IPS-11a (cell line): ENCODE measurements at regions not wholly inside any gene's neighbourhood (a gene's known extent, or its start where the extent isn't known, plus 50 kb on each side); places are given as distances from the start of the nearest gene placed in this dataset.

Experiments
- H3K4me3 ChIP-seq: one replicate; pipeline ENCODE4 v1.5.1; 2013; ENCODE audit warnings: low read depth, low read length, control low read depth

DNA sequence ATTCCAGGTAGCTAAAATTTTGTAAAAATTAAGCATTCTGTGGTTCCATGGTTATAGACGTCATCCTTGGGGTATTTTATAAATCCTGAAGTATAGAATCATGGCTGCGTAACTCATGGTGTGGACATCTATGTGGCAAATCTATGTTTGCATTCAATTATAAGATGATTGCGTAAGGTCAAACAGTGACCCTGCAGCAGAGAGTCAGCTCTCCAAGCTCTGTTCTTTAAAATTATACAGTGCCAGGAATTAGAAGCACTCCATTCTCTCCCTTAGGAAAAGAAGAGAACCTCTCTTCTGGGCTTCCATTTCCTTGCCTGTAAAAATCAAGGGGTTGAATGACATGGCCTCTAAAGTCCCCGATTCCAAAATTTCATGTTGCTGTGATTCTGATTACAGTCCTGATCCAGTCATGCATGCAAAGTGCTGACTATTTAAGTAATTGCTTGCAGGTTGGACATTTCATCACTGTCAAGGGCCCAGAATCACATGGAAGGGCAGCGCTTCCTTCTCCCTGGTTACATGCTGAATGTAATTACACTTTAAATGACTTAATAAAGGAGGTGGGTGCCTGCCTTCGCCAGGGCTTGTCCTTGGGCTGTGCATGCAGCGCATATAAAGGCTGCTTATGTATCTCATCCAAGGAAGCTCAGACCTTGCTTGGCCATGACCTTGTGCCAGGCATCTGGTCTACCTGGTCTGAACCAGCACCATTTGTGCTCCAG, 550.7 kb downstream of the TYW1 start:
- no peak overlapping the region for H3K4me3 ChIP-seq

DNA sequence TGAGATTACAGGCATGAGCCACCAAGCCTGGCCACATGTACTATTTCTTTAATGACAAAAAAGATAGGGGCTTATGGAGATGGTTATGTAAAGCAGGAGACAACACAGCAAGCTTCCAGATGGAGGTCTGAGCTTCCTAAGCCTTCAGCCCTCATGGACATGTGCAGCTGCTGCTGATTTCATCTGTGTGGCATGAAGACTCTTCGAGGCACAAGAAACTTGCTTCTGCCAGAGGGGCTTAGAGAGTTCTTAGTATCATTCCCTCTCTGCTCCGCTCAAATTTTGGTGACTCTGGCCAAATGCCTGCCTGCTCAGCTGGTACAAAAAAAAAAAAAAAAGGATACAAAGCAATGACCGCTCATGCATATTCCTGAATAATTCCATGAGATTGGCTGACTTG, 552.5 kb downstream of the TYW1 start:
- no peak overlapping the region for H3K4me3 ChIP-seq

DNA sequence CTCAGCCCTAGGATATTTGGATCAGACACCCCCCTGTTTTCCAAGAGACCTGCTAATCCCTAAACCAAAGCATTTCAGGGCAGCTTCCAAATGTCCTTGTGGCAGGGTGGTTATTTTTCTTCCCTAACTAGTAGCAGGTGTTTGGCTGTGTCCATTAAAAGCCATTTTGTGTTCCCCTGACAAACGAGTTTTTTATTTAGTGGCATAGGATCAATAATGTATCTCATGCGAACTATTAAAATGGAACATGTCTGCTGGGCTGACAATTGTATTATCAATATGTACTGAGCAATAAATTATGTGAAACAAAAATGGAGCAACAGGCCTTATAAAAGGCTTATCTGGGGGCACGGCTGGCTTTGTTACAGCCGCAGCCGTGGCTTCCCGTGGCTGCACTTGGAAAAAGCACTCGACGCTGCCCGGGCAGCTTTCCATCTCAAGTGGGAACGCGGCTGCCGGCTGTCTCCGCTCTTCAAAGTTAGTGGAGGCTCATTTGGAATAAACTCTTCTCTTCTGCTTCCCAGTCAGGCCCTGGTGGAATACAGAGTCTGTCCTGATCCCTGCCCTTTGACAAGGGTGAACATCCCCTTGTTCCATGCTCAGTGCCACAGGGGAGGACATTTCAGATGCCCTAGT, 554.3 kb downstream of the TYW1 start:
- H3K4me3 ChIP-seq = no peak overlapping the region

DNA sequence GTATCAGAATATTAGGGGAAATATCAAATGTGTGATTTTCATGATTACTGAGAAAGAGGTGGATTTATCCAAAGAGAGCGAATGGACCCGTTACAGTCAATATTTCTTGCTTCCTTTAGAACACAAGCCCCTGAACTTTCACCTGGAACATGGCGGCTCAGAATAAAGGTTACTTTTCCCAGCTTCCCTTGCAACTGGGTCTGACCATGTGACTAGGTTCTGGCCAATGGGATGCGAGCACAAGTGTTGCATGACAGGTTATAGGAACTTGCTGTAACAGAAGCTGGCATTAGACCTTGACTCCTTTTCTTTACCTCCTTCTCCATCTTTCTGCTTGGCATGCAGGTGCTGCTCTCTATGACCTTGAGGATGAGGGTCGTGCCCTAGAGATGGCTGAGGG, 556.1 kb downstream of the TYW1 start:
- no peak overlapping the region for H3K4me3 ChIP-seq

DNA sequence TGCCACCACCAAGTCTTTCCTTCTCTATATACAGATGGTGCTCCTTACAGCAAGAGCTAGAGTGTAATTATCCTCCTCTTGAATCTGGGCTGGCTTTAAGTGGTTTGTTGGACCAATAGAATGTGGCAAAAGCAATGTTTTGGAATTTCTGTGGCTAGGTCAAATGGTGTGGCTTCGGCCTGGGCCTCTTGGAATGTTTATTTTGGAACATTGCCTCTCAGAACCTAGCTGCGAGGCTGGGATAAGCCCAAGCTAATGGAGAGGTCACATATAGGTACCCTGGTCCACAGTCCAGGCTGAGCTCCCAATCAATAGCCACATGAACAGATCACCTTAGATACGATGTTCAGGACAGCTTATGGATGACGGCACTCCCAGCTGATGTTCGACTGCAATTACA, 556.7 kb downstream of the TYW1 start:
- no peak overlapping the region for H3K4me3 ChIP-seq

DNA sequence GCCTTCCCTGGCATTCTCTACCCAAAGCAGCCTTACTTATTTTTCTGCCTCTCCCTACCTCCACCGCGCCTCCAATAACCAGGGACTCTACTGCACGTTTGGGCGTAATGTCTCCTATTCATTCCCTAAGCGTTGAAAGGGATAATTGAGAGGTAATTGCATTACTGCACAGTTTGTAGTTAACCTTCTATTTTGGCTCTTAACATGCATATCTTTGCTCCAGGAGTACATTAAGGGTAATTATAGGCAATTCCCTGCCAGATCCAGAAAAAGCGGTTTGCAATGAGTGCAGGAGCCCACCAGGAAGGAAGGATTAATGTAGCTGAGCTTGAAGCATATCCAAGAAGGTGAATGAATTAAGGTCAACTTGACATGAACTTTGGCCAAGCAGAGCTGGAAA, 558.4 kb downstream of the TYW1 start:
- H3K4me3 ChIP-seq = no peak overlapping the region

DNA sequence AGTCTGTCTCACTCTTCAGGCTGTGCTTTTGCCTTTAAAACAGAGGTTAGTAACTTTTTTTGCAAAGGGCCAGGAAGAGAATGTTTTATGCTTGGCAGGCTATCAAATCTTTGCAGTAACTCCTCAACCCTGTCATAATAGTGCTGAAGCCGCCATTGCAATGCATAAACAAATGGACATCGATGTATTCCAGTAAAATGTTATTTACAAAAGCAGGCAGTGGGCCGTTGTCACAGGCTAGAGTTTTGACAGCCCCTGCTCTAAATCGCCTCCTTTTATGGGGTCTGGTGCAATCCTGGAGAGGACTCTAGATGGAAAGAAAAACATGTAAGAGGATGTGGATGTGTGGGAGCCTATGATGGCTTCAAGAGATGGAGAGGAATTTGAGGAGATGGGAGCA, 568.3 kb downstream of the TYW1 start:
- no peak overlapping the region for H3K4me3 ChIP-seq

DNA sequence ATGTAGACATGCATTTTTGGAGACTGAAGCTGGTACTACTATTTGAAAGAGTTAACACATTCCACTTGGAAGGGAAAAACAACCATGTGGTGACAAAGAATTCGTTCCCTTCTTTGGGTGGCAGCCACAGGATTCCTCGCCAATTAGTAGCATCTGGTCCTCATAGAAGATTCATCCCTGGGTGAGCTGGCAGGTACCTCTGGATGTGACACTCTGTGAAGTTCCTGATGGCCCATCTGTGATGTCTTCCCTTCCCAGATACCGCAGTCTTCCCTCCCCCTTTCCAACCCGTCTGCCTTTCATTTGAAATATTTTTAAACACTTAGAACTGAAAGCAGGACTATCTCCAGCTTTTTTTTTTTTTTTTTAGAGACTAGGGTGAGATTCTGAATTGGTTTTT, 569.5 kb downstream of the TYW1 start:
- no peak overlapping the region for H3K4me3 ChIP-seq

DNA sequence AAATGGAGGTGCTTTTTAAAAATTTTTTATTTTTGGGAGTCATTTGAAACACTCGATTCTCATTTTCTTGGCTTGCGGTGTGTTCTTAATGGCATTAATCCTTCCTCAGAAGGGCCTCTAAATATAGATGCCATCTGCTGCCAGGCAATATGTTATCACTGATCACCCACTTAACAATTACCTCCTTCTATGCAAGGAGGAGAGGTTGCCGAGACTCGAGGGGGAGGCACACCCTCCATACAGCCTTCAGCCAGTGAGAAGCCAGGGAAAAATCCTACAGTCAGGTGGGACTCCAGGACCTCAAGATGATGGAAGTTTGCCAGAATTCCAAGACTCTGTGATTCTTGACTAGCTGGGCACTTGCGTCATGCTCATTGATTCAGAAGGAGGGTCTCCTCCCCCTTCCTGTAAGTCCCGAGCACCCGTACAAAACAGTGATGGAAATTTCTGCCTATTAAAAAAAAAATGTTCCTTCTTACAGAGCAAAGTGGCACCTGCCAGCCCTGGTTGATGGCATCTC, 574.5 kb downstream of the TYW1 start:
- H3K4me3 ChIP-seq = no peak overlapping the region

DNA sequence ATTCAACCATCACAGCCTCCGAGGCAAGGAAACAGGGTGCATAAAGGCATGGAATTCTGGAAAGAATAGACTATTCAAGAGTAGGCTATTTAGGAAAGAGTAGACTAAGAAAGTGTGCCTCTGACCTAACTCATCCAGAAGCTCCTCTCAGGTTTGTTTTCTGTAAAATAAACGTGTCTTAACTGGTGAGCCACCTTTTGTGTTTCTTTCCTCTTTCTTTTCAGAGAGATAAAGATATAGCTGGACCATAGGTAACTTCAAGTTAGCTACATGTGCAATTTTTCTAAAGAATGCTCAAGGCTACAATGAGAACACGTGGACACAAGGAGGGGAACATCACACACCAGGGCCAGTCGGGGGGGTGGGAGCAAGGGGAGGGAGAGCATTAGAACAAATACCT, 577.0 kb downstream of the TYW1 start:
- H3K4me3 ChIP-seq = no peak overlapping the region

DNA sequence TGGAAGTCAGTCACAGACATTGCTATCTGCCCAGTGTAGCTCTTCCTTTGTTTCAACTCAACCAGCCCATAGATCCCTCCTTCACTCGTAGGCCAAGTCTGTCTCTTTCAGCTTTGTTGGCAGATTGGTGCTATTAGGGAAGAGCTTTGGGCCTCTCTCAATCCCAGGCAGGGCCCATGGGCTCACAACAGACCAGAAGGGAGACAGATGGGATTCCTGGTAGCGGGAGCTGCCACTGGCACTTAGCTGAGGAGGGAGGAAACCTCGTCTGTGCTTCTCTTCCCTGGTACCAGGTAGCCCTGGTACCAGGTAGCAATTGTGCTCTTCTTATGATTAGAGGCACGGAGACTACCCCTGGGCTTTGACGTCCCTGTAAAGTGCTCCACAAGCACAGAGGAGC, 592.0 kb downstream of the TYW1 start:
- no peak overlapping the region for H3K4me3 ChIP-seq

DNA sequence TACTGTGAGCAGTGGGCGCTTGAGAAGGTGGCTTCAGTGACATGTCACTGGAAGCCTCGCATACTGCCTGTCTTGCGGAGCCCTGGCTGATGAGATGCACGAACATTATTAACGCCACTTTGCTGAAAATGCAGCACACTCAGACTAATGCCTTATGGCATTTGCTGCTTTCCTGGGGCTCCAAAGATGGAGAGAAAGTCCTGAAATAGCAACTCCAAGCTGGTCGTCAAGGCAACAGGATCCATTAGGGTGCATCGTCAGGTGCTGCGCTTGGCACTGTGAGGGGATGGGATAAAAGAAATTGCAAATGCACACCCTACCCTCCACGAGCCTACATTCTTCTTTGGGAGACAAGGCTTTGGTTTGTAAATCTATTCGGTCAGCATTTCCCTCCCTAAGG, 592.5 kb downstream of the TYW1 start:
- H3K4me3 ChIP-seq = no peak overlapping the region

DNA sequence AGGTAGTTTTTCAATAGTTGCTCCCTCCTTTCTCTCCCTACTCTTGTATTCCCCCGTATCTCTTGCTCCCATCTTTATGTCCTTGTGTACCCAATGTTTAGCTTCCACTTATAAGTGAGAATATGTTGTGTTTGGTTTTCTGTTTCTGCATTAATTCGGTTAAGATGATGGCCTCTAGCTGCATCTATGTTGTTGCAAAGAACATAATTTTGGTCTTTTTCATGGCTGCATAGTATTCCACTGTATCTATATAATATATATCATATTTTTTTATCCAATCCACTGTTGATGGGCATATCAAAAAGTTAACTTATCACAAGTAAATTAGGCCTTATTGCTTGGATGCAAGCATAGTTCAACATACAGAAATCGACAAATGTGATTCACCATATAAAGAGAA, 594.0 kb downstream of the TYW1 start:
- no peak overlapping the region for H3K4me3 ChIP-seq

DNA sequence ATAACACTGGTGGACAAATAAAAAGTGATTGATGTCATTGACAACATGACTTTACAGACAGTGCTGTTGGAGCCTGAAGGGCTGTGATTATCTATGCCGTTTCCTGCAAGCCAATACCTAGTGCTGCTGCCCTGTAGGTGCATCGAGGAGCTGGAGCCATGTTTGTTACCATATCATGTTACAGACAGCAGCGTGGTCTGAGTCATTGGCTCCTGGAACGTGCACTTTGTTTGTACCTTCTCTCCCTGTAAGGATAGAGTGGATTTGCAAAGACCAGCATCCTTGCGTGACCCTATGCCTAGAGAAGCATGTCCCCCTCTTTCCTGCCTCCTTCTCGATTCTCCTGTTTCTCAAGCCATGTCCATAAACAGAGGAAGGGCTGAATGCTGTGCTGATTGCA, 597.2 kb downstream of the TYW1 start:
- H3K4me3 ChIP-seq = no peak overlapping the region

DNA sequence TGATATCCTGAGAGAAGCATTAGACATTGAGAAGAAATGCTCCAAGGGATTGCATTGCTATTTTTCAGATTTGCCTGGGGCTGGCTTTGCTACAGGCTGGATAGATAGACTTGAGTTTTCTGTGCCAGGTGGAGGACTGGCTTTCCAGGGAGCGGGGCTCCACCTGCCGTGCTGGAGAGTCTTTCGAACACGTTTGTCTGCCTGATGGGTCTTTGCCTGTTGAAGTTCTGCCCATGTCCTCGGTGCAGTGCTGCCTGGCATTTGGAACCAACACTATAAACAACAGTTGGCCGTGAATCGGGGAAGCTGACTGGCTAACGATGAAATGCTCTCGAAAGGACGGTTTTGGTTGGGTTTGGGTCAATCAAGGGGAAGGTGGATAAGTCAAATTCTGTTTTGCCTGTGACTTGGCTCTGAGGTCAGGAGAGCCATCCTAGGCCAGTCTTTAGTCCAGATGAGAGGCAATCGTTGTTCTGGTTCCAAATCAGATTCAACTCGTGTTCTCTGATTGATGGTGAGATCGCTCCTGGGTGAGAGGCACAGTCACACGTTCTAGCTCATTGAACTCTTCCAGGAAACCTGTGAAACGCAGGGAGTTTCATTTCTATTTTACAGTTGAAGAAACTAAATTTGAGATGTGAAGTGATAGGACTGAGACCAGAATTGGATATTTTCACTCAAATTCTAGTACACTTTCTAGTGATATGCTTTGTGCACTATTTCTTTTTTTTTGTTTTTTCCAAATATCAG, 599.0 kb downstream of the TYW1 start:
- H3K4me3 ChIP-seq = no peak overlapping the region

DNA sequence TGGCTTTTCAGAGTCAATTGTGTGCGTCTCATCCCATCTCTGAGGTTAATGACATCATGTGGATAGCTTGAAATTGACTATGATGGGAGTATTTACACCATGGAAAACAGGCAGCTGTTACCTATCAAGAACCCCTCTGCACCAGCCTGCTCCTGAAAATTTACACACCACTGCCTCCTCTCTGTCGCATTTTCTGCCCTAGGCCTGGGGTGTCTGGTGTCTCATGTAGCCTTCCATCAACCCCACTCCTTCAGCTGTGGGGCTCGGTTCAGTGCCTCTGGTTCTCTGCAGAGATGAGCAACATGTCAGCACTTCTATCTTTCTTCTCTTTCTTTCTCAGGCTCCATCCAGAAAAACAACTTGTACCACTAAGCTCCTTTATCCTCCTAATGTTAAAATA, 600.5 kb downstream of the TYW1 start:
- H3K4me3 ChIP-seq = no peak overlapping the region

DNA sequence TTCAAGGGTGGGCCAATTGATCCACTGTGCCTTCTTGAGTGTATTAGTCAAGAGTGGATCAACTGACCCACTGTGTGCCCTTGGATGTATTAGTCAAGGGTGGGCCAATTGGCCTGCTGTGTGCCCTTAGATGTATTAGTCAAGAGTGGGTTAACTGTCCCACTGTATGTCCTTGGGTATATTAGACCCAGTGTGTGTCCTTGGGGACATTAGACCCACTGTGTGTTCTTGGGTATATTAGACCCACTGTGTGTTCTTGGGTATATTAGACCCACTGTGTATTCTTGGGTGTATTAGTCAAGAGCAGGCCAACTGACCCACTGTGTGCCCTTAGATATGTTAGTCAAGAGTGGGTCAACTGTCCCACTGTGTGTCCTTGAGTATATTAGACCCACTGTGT, 601.8 kb downstream of the TYW1 start:
- no peak overlapping the region for H3K4me3 ChIP-seq

DNA sequence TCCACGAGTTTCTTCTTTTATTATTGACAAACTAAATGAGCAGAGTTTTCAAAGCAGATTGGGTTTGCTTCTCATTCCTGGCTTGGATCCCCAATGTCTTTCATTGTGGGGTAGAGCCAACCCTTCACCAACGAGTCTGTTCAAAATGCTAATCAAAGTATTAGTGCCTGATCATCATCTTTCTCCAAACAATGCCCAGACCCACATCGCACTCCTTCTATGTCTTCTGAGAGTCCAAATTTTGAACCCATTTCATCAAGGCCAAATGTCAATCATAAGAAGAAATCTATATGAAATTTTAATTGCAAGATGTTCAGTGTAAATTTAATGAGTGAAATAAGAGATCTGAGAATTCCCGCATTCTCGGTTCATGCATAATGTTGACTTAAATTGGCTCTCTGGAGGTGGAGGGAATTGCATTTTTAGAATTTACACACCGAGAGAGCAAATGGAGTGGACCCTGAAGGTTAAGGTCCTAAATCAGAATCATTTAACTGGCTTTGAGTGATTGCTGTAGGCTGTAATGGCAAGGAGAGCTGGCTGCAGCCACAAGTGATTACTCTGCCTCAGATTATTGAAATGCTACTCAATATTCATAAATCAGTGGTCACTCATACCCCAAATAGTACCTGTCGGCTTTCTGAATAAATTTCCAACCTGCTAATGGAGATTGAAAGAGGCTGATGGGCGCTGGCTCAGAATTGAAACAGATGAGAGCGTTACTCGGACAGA, 602.9 kb downstream of the TYW1 start:
- no peak overlapping the region for H3K4me3 ChIP-seq

DNA sequence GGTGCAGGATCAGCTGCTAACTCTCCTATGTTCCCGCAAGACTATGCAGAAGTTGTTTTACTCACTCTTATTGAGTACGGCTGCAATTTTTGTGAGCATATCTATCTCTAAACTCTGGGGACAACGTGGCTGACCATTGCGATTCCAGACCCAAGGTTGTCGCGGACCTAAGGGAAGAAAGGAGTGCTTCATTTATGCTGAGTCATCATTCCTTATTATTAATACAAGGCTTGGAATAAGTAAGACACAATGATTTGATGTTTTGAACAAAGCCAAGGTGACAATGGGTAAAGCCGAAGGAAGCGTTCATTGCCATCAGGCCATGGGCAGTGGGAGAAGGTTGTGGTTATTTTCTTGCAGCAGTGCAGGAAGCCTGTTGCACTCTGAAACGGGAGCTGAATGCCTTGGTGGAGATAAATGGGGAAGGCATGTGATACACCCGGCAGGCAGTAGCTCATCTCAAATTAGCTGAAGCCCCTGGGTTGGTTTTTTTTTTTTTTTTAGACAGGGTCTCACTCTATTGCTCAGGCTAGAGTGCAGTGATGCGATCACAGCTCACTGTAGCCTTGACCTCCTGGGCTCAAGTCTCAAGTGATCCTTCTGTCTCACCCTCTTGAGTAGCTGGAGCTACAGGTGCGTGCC, 605.7 kb downstream of the TYW1 start:
- no peak overlapping the region for H3K4me3 ChIP-seq

DNA sequence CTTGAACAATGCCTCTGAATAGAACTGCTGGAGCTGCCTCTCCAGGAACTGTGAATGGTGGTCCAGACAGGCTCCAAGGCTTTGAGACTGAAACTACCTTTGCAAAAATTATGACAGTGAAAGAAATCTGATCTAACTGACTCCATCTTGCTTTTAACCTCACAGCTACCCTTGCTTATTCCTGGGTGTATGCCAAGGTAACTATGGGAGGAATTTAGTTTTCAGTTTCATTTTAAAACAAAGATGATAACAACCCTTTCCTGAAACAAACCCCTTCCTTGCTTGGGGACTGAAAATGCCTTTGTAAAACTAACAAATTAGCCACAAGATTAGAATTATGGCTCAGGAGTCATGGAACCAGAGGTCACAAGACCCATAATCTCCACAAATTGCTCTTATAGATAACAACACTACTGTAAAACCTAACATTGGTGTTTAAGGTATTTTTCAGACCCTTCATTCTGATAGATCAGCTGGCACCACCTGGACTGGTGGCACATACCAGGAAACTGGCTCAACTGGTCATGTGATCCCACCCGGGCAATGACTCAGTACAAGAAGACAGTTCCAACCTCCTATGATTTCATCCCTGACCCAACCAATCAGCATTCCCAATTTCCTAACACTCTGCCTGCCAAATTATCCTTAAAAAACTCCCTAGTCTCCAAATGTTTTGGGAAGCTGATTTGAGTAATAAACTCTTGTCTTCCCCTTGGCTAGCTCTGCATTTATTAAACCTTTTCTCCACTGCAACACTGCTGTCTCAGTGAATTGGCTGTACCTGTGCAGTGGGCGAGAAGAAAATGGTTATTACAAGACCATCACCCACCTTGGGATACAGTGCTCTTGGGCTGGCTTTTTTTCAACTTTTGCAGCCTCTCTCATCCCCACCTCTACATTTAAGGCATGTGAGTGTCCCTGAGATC, 608.1 kb downstream of the TYW1 start:
- H3K4me3 ChIP-seq = no peak overlapping the region
